Neutrophil (primary cell): ENCODE measurements at regions not wholly inside any gene's neighbourhood (a gene's known extent, or its start where the extent isn't known, plus 50 kb on each side); places are given as distances from the start of the nearest gene placed in this dataset.

Source experiments
- H3K27ac ChIP-seq: fragments of 200-600 bp; sonication (generic); 2 replicates; pipeline ENCODE4 v1.5.1; 2016; ENCODE audit warnings: mild to moderate bottlenecking, moderate library complexity
- H3K27me3 ChIP-seq: fragments of 200-600 bp; sonication (generic); 2 replicates; pipeline ENCODE4 v1.6.0; 2016; ENCODE audit warnings: mild to moderate bottlenecking
- H3K36me3 ChIP-seq: fragments of 200-600 bp; sonication (generic); 2 replicates; pipeline ENCODE4 v1.5.1; 2017
- H3K4me1 ChIP-seq, 2 experiments: fragments of 200-600 bp in 1 of 2; sonication (generic) in 1 of 2; 1 replicate in 1 of 2; 2 replicates in 1 of 2; pipeline versions ENCODE4 v1.5.1 to v1.6.1; 2013 to 2016; ENCODE audit warnings: low read depth in 1 of 2, low read length in 1 of 2, mild to moderate bottlenecking in 1 of 2, moderate library complexity in 1 of 2; ENCODE audit not compliant: control insufficient read depth in 1 of 2, insufficient read depth in 1 of 2
- H3K4me3 ChIP-seq, 2 experiments: fragments of 200-600 bp in 1 of 2; sonication (generic) in 1 of 2; 1 replicate in 1 of 2; 2 replicates in 1 of 2; pipeline ENCODE4 v1.5.1; 2013 to 2016; ENCODE audit warnings: low read depth in 1 of 2, low read length in 1 of 2, mild to moderate bottlenecking in 1 of 2, moderate library complexity in 1 of 2
- H3K9me3 ChIP-seq: fragments of 200-600 bp; sonication (generic); 2 replicates; pipeline ENCODE4 v1.5.1; 2016
- TF ChIP-seq, protein P1 (sequence below): fragments of 200-600 bp; sonication (generic); IDR thresholded peaks from 2 replicates; pipeline ENCODE4 v1.5.1; 2016; ENCODE audit warnings: antibody characterized with exemption

DNA sequence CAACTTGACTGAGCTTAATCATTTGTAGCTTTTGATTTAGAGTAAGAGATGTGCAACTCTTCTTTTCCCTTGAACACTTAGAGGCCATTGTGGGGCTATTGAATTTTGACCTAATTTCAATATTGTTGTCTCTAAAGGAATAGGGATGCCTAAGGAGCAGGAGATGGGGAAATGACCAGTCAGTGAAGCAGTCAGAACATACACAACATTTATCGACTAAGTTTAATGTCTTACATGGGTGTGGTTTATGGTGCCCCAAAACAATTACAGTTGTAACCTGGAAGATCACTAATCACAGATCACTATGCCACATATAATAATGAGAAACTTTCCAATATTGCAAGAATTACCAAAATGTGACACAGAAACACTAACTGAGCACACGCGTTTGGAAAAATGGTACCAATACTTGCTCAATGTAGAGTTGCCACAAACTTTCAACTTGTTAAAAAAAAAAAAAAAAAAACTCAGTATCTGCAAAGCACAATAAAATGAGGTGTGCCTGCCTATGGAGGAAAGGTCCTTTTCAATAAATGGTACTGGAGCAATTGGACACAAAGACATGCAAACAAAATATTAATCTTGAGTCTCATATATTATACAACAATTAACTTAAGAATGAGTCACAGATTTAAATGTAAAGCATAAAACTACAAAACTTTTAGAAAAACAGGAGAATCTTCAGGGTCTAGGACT is 189.6 kb upstream of the RAD23B start:
- no peak overlapping the region for H3K27ac ChIP-seq
- no peaks in the 10 kb centered on the region for H3K36me3 ChIP-seq
- H3K4me1 ChIP-seq, result no peaks in the 10 kb centered on the region
- H3K9me3 ChIP-seq, result no peaks in the 10 kb centered on the region
- H3K27me3 ChIP-seq, result no peaks in the 10 kb centered on the region
- TF ChIP-seq, protein P1, sequence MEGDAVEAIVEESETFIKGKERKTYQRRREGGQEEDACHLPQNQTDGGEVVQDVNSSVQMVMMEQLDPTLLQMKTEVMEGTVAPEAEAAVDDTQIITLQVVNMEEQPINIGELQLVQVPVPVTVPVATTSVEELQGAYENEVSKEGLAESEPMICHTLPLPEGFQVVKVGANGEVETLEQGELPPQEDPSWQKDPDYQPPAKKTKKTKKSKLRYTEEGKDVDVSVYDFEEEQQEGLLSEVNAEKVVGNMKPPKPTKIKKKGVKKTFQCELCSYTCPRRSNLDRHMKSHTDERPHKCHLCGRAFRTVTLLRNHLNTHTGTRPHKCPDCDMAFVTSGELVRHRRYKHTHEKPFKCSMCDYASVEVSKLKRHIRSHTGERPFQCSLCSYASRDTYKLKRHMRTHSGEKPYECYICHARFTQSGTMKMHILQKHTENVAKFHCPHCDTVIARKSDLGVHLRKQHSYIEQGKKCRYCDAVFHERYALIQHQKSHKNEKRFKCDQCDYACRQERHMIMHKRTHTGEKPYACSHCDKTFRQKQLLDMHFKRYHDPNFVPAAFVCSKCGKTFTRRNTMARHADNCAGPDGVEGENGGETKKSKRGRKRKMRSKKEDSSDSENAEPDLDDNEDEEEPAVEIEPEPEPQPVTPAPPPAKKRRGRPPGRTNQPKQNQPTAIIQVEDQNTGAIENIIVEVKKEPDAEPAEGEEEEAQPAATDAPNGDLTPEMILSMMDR, result no peak
- H3K4me3 ChIP-seq, result no peak overlapping the region

DNA sequence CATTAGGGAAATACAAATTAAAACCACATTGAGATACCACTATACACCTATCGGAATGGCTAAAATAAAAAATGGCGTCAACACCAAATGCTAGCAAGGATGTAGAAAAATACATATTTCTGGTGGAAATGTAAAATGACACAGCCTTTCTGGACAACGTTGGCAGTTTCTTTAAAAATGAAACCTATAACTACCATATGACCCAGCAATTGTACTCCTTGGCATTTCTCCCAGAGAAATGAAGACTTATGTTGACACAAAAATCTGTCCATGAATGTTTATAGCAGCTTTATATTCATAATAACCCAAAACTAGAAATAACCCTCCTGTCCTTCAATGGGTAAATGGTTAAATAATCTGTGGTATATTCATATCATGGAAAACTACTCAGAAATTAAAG is 188.7 kb upstream of the RAD23B start:
- Histone ChIP-seq H3K27ac (no peak overlapping the region), H3K36me3 (no peaks in the 10 kb centered on the region), H3K9me3 (no peaks in the 10 kb centered on the region), H3K4me1 (no peaks in the 10 kb centered on the region), H3K27me3 (no peaks in the 10 kb centered on the region), H3K4me3 (no peak overlapping the region)
- TF ChIP-seq, protein P1, result no peak

DNA sequence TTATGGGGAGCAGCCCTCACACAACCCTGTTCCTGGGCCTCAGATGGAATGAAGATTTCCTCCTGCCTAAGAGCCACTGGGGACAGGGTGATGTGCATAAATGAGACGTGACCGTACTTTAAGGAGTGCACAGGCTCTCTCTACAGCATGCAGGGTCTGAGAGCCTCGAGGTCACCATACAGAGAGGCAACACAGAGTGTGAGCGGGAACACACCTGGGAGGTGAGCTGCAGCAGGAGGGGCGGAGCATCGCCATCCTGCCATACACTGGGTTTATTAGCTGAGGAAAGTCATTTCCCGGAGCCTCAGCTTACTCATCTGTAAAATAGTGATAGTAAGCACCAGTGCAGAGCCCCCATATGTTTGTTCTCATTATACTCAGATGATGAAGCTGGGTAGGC is 182.5 kb upstream of the RAD23B start:
- no peaks in the 10 kb centered on the region for H3K4me1 ChIP-seq
- H3K4me3 ChIP-seq, result no peak overlapping the region
- TF ChIP-seq, protein P1, result no peak
- H3K36me3 ChIP-seq, result no peaks in the 10 kb centered on the region
- no peaks in the 10 kb centered on the region for H3K9me3 ChIP-seq
- H3K27ac ChIP-seq, result no peak overlapping the region
- H3K27me3 ChIP-seq, result no peaks in the 10 kb centered on the region

DNA sequence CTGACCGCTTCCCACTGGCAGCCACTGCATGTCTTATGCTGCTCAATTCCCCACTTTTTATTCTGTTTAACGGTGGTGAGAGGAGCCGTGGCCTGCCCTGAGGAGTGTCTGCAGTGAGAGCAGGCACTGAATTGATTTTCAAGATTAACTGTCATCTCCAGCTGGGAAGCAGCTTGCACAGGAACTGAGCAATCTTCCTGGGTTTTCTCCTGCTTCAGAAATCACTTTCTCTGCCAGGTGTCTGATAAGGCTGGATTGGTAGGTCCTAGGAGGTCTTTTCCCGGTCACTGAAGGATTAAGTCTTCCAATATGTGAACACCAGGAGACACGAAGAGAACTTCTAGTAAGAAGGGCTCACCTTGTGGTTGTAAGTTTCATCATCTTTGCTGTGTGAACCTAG is 181.1 kb upstream of the RAD23B start:
- H3K27ac ChIP-seq, result no peak overlapping the region
- H3K36me3 ChIP-seq, result no peaks in the 10 kb centered on the region
- H3K9me3 ChIP-seq, result no peaks in the 10 kb centered on the region
- TF ChIP-seq, protein P1, result no peak
- H3K4me3 ChIP-seq, result no peak overlapping the region
- H3K4me1 ChIP-seq, result no peaks in the 10 kb centered on the region
- H3K27me3 ChIP-seq, result no peaks in the 10 kb centered on the region

DNA sequence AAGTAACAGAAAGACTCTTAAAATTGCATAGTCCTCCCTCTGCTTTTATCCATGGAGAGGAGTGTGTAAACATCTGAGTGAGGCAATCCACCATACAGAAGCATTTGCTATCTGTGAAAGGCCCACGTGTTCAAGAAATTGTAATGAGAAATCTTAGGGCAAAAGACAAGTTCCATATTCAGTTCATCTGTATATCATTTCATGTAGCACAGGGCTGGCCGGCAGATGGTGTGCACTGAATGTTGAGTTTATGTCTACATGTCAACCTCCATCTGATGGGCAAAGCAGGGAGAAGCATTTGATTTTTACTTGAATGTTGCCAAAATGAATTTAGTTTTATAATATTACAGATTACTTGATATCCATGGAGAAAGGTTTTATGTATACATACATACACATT is 179.5 kb upstream of the RAD23B start:
- TF ChIP-seq, protein P1, result no peak
- no peaks in the 10 kb centered on the region for H3K36me3 ChIP-seq
- H3K4me1 ChIP-seq, result no peaks in the 10 kb centered on the region
- no peak overlapping the region for H3K4me3 ChIP-seq
- H3K9me3 ChIP-seq, result no peaks in the 10 kb centered on the region
- H3K27me3 ChIP-seq, result no peaks in the 10 kb centered on the region
- no peak overlapping the region for H3K27ac ChIP-seq
